HepG2 (cell line): ENCODE measurements at regions not wholly inside any gene's neighbourhood (a gene's known extent, or its start where the extent isn't known, plus 50 kb on each side); places are given as distances from the start of the nearest gene placed in this dataset.

Source experiments
- ATAC-seq: fragments of 200-7000 bp; cut with Tn5 transposase; 3 replicates; pipeline ENCODE4 v1.9.1; 2020; ENCODE audit warnings: mild to moderate bottlenecking, moderate library complexity
- BruUV-seq: library from RNA; stranded (reverse); fragments of 400-500 nt; replicated peaks from 2 replicates; lab custom pipeline; 2021; lab: Mats Ljungman, UMichigan
- CTCF ChIA-PET: fragments of 300-600 bp; formaldehyde crosslinking; extraction: SDS; loops from one replicate; lab custom pipeline; 2021; ENCODE audit warnings: low total read pairs, inconsistent platforms, low intra/inter-chr PET ratio; lab: Yijun Ruan, JAX
- POLR2A ChIA-PET: fragments of 350-600 bp; sonication (Branson Sonifier 250); formaldehyde crosslinking; loops from one replicate; lab custom pipeline; 2020; ENCODE audit warnings: antibody characterized with exemption, inconsistent platforms; lab: Yijun Ruan, JAX
- DNase-seq: peaks from one replicate; pipeline ENCODE4 v3.0.0-alpha.2; 2015; ENCODE audit warnings: low spot score
- FAIRE-seq: peaks from 3 replicates; lab custom pipeline; 2011; peaks lifted over from hg19 to GRCh38; lab: Jason Lieb, UNC
- H2AFZ ChIP-seq: one replicate; pipeline ENCODE4 v1.6.1; 2011; ENCODE audit warnings: low read length, inconsistent platforms
- H3K27ac ChIP-seq: fragments of 300-600 bp; 3 replicates; pipeline ENCODE4 v1.8.0; 2011; ENCODE audit warnings: mixed run types, mild to moderate bottlenecking, mixed read lengths, low read length, inconsistent platforms; ENCODE audit not compliant: insufficient read depth; ENCODE audit errors: extremely low read length
- H3K27me3 ChIP-seq, 2 experiments: fragments of 200-600 bp in 1 of 2; 2 replicates in 1 of 2; 3 replicates in 1 of 2; pipeline versions ENCODE4 v1.6.0 to v1.8.0; 2011; ENCODE audit warnings: low read length in 2 of 2, mild to moderate bottlenecking in 2 of 2, moderate library complexity in 2 of 2, inconsistent platforms in 1 of 2; ENCODE audit not compliant: insufficient read depth in 2 of 2, control insufficient read depth in 1 of 2
- H3K36me3 ChIP-seq, 2 experiments: fragments of 200-600 bp in 1 of 2; replicated peaks in 1 of 2; 2 replicates in 1 of 2; 3 replicates in 1 of 2; pipeline versions ENCODE4 v1.5.1 to v1.8.0; 2011; ENCODE audit warnings: low read length in 2 of 2, inconsistent platforms in 1 of 2; ENCODE audit not compliant: insufficient read depth in 2 of 2, control insufficient read depth in 1 of 2
- H3K4me1 ChIP-seq: 2 replicates; pipeline ENCODE4 v1.5.1; 2012; ENCODE audit warnings: low read length, inconsistent platforms; ENCODE audit not compliant: insufficient read depth
- H3K4me2 ChIP-seq: 2 replicates; pipeline ENCODE4 v1.6.0; 2011; ENCODE audit warnings: low read depth, low read length, inconsistent platforms
- H3K4me3 ChIP-seq, 3 experiments: fragments of 200-600 bp in 1 of 3; sonication (generic), shearing (Covaris generic) in 1 of 3; replicated peaks in 1 of 3; 2 replicates each; pipeline ENCODE4 v1.5.1; 2011 to 2016; ENCODE audit warnings: low read length in 3 of 3, inconsistent platforms in 2 of 3, low read depth in 2 of 3, mild to moderate bottlenecking in 2 of 3, control low read depth in 1 of 3, mixed read lengths in 1 of 3; ENCODE audit not compliant: insufficient read depth in 1 of 3
- H3K79me2 ChIP-seq: one replicate; pipeline ENCODE4 v1.6.1; 2011; ENCODE audit warnings: low read length, inconsistent platforms; ENCODE audit not compliant: insufficient read depth
- H3K9ac ChIP-seq: 2 replicates; pipeline ENCODE4 v1.6.0; 2011; ENCODE audit warnings: mild to moderate bottlenecking, low read depth, low read length, inconsistent platforms; ENCODE audit not compliant: insufficient read depth
- H3K9me3 ChIP-seq: 2 replicates; pipeline ENCODE4 v1.5.1; 2012; ENCODE audit warnings: mild to moderate bottlenecking, low read length
- H4K20me1 ChIP-seq: 2 replicates; pipeline ENCODE4 v1.6.0; 2011; ENCODE audit warnings: inconsistent platforms, mild to moderate bottlenecking, low read length, moderate library complexity; ENCODE audit not compliant: insufficient read depth
- CEBPG ChIP-seq: IDR thresholded peaks from 2 replicates; pipeline ENCODE4 v1.6.1; 2016
- DDIT3 ChIP-seq: sonication (generic); formaldehyde crosslinking; IDR thresholded peaks from 2 replicates; pipeline ENCODE4 v1.4.0; 2020; ENCODE audit warnings: mild to moderate bottlenecking, missing genetic modification reagents
- HDAC1 ChIP-seq: sonication (generic); formaldehyde crosslinking; IDR thresholded peaks from 2 replicates; pipeline ENCODE4 v1.5.1; 2020; ENCODE audit warnings: mild to moderate bottlenecking, missing genetic modification reagents
- KDM1A ChIP-seq: IDR thresholded peaks from 2 replicates; pipeline ENCODE4 v1.6.1; 2016; ENCODE audit warnings: missing compliant biosample characterization
- NFYC ChIP-seq: IDR thresholded peaks from 2 replicates; pipeline ENCODE4 v1.6.1; 2016; ENCODE audit warnings: missing genetic modification reagents, missing compliant biosample characterization
- NRL ChIP-seq: sonication (generic); formaldehyde crosslinking; IDR thresholded peaks from 2 replicates; pipeline ENCODE4 v1.5.0; 2020; ENCODE audit warnings: missing genetic modification reagents, mild to moderate bottlenecking, moderate library complexity, borderline replicate concordance
- SETDB1 ChIP-seq: sonication (generic); formaldehyde crosslinking; IDR thresholded peaks from 2 replicates; pipeline ENCODE4 v1.5.1; 2020; ENCODE audit warnings: missing genetic modification reagents, mild to moderate bottlenecking, borderline replicate concordance
- TOPORS ChIP-seq: sonication (generic); formaldehyde crosslinking; IDR thresholded peaks from 2 replicates; pipeline ENCODE4 v1.8.0; 2023; ENCODE audit warnings: mild to moderate bottlenecking, missing genetic modification reagents
- ZNF318 ChIP-seq: sonication (generic); formaldehyde crosslinking; IDR thresholded peaks from 2 replicates; pipeline ENCODE4 v1.4.0; 2020; ENCODE audit warnings: mild to moderate bottlenecking, missing genetic modification reagents
- ZNF343 ChIP-seq: sonication (generic); formaldehyde crosslinking; IDR thresholded peaks from 2 replicates; pipeline ENCODE4 v1.4.0; 2020; ENCODE audit warnings: mild to moderate bottlenecking, missing genetic modification reagents
- ZSCAN31 ChIP-seq: sonication (generic); formaldehyde crosslinking; IDR thresholded peaks from 2 replicates; pipeline ENCODE4 v1.5.0; 2020; ENCODE audit warnings: low read depth, mild to moderate bottlenecking, missing genetic modification reagents
- WGBS: methylation state at CpG from one replicate; pipeline ENCODE4 v1.1.6; 2017; ENCODE audit warnings: low lambda C conversion rate; 5-methylcytosine and 5-hydroxymethylcytosine counted together
- in situ Hi-C: cut with HindIII; loops from 2 replicates; pipeline ENCODE4 v1.10.0; 2017; ENCODE audit warnings: low pct_unique_long_range_greater_than_20kb; ENCODE audit not compliant: extremely low pct_ligation_motif_present
- intact Hi-C: fragments of 100-400 bp; cut with micrococcal nuclease; formaldehyde crosslinking; loops from one replicate; pipeline ENCODE4 v1.10.0; 2022; ENCODE audit not compliant: unreplicated experiment

DNA sequence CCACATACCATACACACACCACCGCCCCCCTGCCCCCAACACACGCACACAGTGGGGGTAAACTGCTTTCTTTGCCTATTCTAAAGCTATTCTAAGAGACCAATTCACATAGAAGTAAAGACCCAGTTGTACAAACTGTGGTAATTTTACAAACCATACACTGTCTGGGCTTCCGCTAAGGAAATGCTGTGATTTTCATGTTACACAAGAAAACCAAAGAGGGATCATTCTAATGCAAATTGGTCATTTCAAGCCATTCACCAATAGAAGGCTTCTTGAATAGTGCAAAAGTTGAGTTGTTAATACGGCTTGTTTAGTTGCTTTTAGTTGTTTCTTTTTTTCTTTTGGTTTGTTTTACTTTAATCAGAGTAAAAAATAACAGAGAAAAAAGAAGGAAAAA is 202.8 kb downstream of the EFNB2 start:
- Histone ChIP-seq H2AFZ (no peak overlapping the region), H3K9ac (no peak overlapping the region), H3K4me1 (no peaks in the 10 kb centered on the region), H3K27me3 (no peaks in the 10 kb centered on the region), H3K27ac (no peak overlapping the region), H3K79me2 (no peaks in the 10 kb centered on the region), H3K9me3 (no peaks in the 10 kb centered on the region), H3K36me3 (no peaks in the 10 kb centered on the region), H3K4me2 (no peak overlapping the region), H3K4me3 (no peak overlapping the region), H4K20me1 (no peaks in the 10 kb centered on the region)
- intact Hi-C loops: no loop called here
- ATAC-seq (no peak), FAIRE-seq (no peak), DNase-seq (no peak)
- CTCF ChIA-PET: no interaction called here
- TF ChIP-seq ZNF343 (CRISPR knock-in tag): no peak
- in situ Hi-C loops: no loop called here
- POLR2A ChIA-PET: no interaction called here
- WGBS: 14% methylated on average over 4 of the region's 4 CpGs
- BruUV-seq: no TSS peak

DNA sequence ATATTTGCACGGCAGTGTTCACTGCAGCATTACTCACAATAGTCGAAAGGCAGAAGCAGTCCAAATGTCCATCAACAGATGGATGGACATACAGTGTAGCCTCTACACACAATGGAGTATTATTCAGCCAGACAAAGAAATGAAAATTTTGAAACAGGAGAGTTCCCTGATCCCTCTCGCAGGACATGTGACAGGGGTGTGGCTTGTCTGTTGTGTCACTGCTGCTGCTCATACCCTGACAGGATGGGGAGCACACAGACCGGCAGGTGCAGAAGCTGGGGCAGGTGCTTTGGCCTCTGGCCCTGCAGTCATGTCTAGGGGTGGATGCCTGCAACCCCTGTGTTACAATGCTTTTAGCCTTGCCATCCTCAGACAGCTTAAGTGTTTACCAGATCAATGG is 204.3 kb downstream of the EFNB2 start:
- Histone ChIP-seq H3K27me3 (no peaks in the 10 kb centered on the region), H3K9ac (no peak overlapping the region), H3K9me3 (no peaks in the 10 kb centered on the region), H3K36me3 (no peaks in the 10 kb centered on the region), H3K4me2 (no peak overlapping the region), H3K79me2 (no peaks in the 10 kb centered on the region), H3K4me3 (no peak overlapping the region), H2AFZ (no peak overlapping the region), H3K27ac (no peak overlapping the region), H3K4me1 (no peaks in the 10 kb centered on the region), H4K20me1 (no peaks in the 10 kb centered on the region)
- intact Hi-C loops (no loop called here), in situ Hi-C loops (no loop called here)
- WGBS: 12% methylated on average over 4 of the region's 4 CpGs
- CTCF ChIA-PET: no interaction called here
- POLR2A ChIA-PET: no interaction called here
- TF ChIP-seq ZSCAN31 (CRISPR knock-in tag): no peak
- TF ChIP-seq TOPORS (CRISPR knock-in tag): no peak
- TF ChIP-seq SETDB1: no peak
- TF ChIP-seq ZNF318: no peak
- TF ChIP-seq KDM1A (CRISPR knock-in tag): no peak
- no peak for TF ChIP-seq NFYC (CRISPR knock-in tag)
- TF ChIP-seq CEBPG (CRISPR knock-in tag): no peak
- no peak for TF ChIP-seq HDAC1 (CRISPR knock-in tag)
- TF ChIP-seq NRL (CRISPR knock-in tag): no peak
- no peak for TF ChIP-seq DDIT3
- ATAC-seq: no peak
- no peak for DNase-seq
- no peak for FAIRE-seq
- no TSS peak for BruUV-seq
